Left lung (tissue), 4 donors: ENCODE measurements at regions not wholly inside any gene's neighbourhood (a gene's known extent, or its start where the extent isn't known, plus 50 kb on each side); places are given as distances from the start of the nearest gene placed in this dataset.

Source experiments
- ATAC-seq: fragments of 200-7000 bp; cut with Tn5 transposase; one replicate; pipeline ENCODE4 v1.9.1; 2020; ENCODE audit warnings: moderate library complexity
- DNase-seq, 4 donors: peaks; one replicate each; pipeline ENCODE4 v3.0.0-alpha.2; 2013 to 2020
- H3K27ac ChIP-seq, 2 donors: fragments of 200-600 bp; sonication (generic) in 1 of 2; one replicate each; pipeline versions ENCODE4 v1.5.0 to v1.8.0; 2020 to 2021
- H3K27me3 ChIP-seq, 2 donors: fragments of 200-600 bp; sonication (generic) in 1 of 2; one replicate each; pipeline versions ENCODE4 v1.5.0 to v1.8.0; 2020 to 2021
- H3K36me3 ChIP-seq, 2 donors: fragments of 200-600 bp; sonication (generic) in 1 of 2; one replicate each; pipeline versions ENCODE4 v1.5.0 to v1.8.0; 2020 to 2021
- H3K4me1 ChIP-seq, 2 donors: fragments of 200-600 bp; one replicate each; pipeline ENCODE4 v1.8.0; 2021
- H3K4me3 ChIP-seq, 2 donors: fragments of 200-600 bp; sonication (generic) in 1 of 2; one replicate each; pipeline versions ENCODE4 v1.5.0 to v1.8.0; 2020 to 2021; ENCODE audit warnings: mild to moderate bottlenecking in 1 of 2
- H3K9me3 ChIP-seq, 2 donors: fragments of 200-600 bp; sonication (generic) in 1 of 2; one replicate each; pipeline versions ENCODE4 v1.5.0 to v1.8.0; 2020 to 2021
- intact Hi-C, 2 donors: fragments of 100-400 bp; cut with DNase I; formaldehyde crosslinking; loops; one replicate each; pipeline versions ENCODE4 v1.11.2 to v1.14.2; 2022
- TF ChIP-seq, protein P1 (sequence below), 2 donors: fragments of 200-600 bp; sonication (generic) in 1 of 2; IDR thresholded peaks; one replicate each; pipeline versions ENCODE4 v1.5.0 to v1.8.0; 2021; ENCODE audit warnings: antibody characterized with exemption in 2 of 2
- donor health status: DM: no; HTN: yes; CAD: no.
- donor health status: DM: no; HTN: no; CAD: no.

DNA sequence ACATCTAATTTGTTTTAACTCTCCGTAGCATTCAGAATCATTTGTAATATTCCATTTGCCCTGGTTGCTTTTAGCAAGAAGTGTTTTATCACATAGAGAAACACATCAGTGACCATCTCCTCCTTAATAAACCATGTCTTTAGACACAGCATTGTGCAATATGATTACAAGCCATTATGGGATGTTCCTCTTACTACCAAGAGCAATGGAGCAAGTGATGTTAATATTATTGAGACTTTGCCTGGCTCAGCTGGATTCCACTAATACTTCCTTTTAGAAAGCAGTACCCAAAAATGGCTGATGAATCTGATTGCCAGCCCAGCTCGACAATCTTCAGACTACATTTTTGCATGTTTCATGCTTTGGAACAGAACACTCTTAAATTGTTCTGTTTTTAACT, 364.2 kb downstream of the OSTF1 start:
- Histone ChIP-seq H3K36me3 (no peaks in the 10 kb centered on the region), H3K4me1 (peaks cover 4 to 17% of the 10 kb centered on the region in 2 donors), H3K4me3 (no peak overlapping the region), H3K9me3 (no peaks in the 10 kb centered on the region), H3K27me3 (no peaks in the 10 kb centered on the region), H3K27ac (no peak overlapping the region)
- ATAC-seq (no peak), DNase-seq (no peak)
- intact Hi-C loops = no loop called here
- TF ChIP-seq, protein P1, sequence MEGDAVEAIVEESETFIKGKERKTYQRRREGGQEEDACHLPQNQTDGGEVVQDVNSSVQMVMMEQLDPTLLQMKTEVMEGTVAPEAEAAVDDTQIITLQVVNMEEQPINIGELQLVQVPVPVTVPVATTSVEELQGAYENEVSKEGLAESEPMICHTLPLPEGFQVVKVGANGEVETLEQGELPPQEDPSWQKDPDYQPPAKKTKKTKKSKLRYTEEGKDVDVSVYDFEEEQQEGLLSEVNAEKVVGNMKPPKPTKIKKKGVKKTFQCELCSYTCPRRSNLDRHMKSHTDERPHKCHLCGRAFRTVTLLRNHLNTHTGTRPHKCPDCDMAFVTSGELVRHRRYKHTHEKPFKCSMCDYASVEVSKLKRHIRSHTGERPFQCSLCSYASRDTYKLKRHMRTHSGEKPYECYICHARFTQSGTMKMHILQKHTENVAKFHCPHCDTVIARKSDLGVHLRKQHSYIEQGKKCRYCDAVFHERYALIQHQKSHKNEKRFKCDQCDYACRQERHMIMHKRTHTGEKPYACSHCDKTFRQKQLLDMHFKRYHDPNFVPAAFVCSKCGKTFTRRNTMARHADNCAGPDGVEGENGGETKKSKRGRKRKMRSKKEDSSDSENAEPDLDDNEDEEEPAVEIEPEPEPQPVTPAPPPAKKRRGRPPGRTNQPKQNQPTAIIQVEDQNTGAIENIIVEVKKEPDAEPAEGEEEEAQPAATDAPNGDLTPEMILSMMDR (IDR thresholded peaks at IDR 0.05) = no peak

DNA sequence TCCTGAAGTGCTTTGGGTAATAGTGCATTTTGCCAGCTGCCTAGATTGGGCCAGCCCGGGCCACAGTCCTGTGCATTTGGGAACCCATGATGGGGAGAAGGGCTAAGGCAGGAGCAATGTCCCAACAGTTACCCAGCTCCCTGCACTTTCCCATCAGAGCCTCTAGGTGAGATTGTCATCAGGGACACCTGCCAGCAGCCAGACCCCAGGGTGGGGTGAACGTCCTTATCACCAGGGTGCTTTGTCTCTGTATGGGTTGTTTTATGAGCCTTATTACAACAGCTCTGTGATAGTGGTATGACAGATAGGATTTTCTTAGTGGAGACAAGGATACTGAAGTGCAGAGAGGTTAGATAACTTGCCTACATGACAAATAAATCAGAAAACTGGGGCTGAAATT, 365.7 kb downstream of the OSTF1 start:
- no peaks in the 10 kb centered on the region for H3K27me3 ChIP-seq
- no peaks in the 10 kb centered on the region for H3K9me3 ChIP-seq
- H3K36me3 ChIP-seq = no peaks in the 10 kb centered on the region
- H3K4me1 ChIP-seq = peaks cover 0 to 17% of the 10 kb centered on the region in 2 donors
- H3K27ac ChIP-seq = no peak overlapping the region
- TF ChIP-seq, protein P1 (IDR thresholded peaks at IDR 0.05) = no peak
- H3K4me3 ChIP-seq = no peak overlapping the region
- peak in 1 of 4 donors; percentile 29 for DNase-seq
- ATAC-seq = no peak
- intact Hi-C loops = no loop called here

DNA sequence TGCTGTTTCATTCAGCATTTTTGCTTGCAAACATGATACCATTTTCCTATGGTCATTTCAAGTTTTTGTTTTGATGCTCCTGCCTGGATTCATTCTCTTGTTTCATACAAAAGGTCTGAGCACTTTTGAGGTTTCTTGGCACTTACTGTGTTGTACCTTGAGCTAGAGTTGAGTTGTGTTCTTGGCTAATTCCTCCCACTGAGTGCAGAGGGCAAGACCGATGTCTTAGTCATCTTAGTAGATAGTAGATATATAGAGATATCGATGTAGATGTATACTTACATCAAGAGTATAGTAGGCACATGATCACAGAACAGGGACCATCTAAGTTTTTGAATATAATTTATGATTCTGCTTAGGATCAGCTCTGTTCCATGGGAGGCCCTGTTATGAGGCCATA, 366.6 kb downstream of the OSTF1 start:
- Histone ChIP-seq H3K27me3 (no peaks in the 10 kb centered on the region), H3K36me3 (no peaks in the 10 kb centered on the region), H3K9me3 (no peaks in the 10 kb centered on the region), H3K4me3 (no peak overlapping the region), H3K4me1 (peaks cover 0 to 17% of the 10 kb centered on the region in 2 donors), H3K27ac (no peak overlapping the region)
- ATAC-seq = no peak
- intact Hi-C loops = no loop called here
- TF ChIP-seq, protein P1 (IDR thresholded peaks at IDR 0.05) = no peak
- no peak for DNase-seq

DNA sequence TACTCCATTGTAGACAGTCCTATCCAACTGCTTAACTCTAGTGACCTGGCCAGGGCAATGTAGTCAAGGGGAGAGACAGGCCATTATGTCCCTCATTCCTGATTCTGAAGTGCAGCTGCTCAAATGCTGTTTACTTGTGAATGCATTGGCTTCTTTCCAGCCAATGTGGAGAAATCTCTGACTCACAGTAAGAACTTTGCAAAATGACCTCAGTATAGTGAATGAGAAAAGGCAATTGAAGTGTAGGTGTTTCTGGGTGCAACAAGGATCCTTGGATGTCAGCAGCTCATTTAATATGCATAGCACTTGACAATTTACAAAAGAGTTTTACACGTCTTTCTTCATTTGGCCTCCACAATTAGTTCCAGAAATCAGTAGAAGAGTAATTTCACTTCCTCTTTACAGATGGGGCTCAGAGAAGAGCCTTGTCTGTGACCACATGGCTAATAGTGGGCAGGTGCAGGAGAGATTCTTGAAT, 367.2 kb downstream of the OSTF1 start:
- DNase-seq = peak in 2 of 4 donors; percentile 18 to 36
- no peaks in the 10 kb centered on the region for H3K27me3 ChIP-seq
- TF ChIP-seq, protein P1 (IDR thresholded peaks at IDR 0.05) = no peak
- ATAC-seq = peak; percentile 80
- H3K36me3 ChIP-seq = no peaks in the 10 kb centered on the region
- intact Hi-C loops = no loop called here
- H3K9me3 ChIP-seq = no peaks in the 10 kb centered on the region
- no peak overlapping the region for H3K27ac ChIP-seq
- H3K4me1 ChIP-seq = peaks cover 0 to 17% of the 10 kb centered on the region in 2 donors
- no peak overlapping the region for H3K4me3 ChIP-seq

DNA sequence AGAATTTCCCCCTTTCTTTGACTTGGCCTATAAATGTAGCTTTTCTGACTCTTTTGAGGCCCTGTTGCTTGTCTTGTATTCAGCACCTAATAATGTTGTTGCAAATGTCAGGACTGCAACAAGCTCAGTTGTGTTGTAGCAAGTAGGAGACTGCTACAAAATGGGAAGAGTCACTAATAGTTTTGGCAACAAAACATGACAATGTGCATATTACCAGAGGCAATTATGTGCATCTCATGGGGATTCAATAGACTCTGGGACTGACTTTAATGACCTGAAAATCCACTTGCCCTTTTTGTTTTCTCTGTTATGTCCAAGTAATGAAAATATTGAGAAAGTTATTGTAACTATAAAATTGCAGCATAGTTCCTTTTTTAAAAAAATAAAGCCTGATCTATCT, 368.4 kb downstream of the OSTF1 start:
- intact Hi-C loops = no loop called here
- DNase-seq (no peak), ATAC-seq (no peak)
- H3K36me3 ChIP-seq = no peaks in the 10 kb centered on the region
- TF ChIP-seq, protein P1 (IDR thresholded peaks at IDR 0.05) = no peak
- no peak overlapping the region for H3K27ac ChIP-seq
- no peak overlapping the region for H3K4me3 ChIP-seq
- no peaks in the 10 kb centered on the region for H3K9me3 ChIP-seq
- peaks cover 0 to 16% of the 10 kb centered on the region in 2 donors for H3K4me1 ChIP-seq
- H3K27me3 ChIP-seq = no peaks in the 10 kb centered on the region
